ENCODE measurements at regions not wholly inside any gene's neighbourhood (a gene's known extent, or its start where the extent isn't known, plus 50 kb on each side); places are given as distances from the start of the nearest gene placed in this dataset.

GRCh38 chr4:13238936-13239335 is 245.2 kb downstream of the RAB28 start:
- no peak for DNase-seq
- no peak overlapping the region for H3K4me3 ChIP-seq (ENCODE audit: low read depth, low read length)
- no peaks in the 10 kb centered on the region for H3K9me3 ChIP-seq (ENCODE audit: severe bottlenecking)
- H3K27ac ChIP-seq = no peak overlapping the region
- H3K36me3 ChIP-seq = no peaks in the 10 kb centered on the region
- H3K27me3 ChIP-seq (ENCODE audit: insufficient read depth, low read depth, severe bottlenecking) = no peaks in the 10 kb centered on the region
- TF ChIP-seq CTCF (IDR thresholded peaks at IDR 0.05; ENCODE audit: low read depth, low read length) = no peak

GRCh38 chr4:13236485-13236884 is 247.7 kb downstream of the RAB28 start:
- no peak overlapping the region for H3K4me3 ChIP-seq (ENCODE audit: low read depth, low read length)
- no peak for TF ChIP-seq CTCF (IDR thresholded peaks at IDR 0.05; ENCODE audit: low read depth, low read length)
- DNase-seq = no peak

GRCh38 chr4:13233755-13234154 is 250.4 kb downstream of the RAB28 start:
- TF ChIP-seq CTCF (IDR thresholded peaks at IDR 0.05; ENCODE audit: low read depth, low read length) = no peak
- Histone ChIP-seq H3K27me3 (ENCODE audit: insufficient read depth, low read depth, severe bottlenecking) (no peaks in the 10 kb centered on the region), H3K9me3 (ENCODE audit: severe bottlenecking) (no peaks in the 10 kb centered on the region), H3K27ac (no peak overlapping the region), H3K4me3 (ENCODE audit: low read depth, low read length) (no peak overlapping the region), H3K36me3 (no peaks in the 10 kb centered on the region)
- no peak for DNase-seq

More at GRCh38 chr4:13236485-13236884, 247.7 kb downstream of the RAB28 start:
- Histone ChIP-seq H3K9me3 (ENCODE audit: severe bottlenecking) (no peaks in the 10 kb centered on the region), H3K27ac (no peak overlapping the region), H3K27me3 (ENCODE audit: insufficient read depth, low read depth, severe bottlenecking) (no peaks in the 10 kb centered on the region), H3K36me3 (no peaks in the 10 kb centered on the region)

DNA sequence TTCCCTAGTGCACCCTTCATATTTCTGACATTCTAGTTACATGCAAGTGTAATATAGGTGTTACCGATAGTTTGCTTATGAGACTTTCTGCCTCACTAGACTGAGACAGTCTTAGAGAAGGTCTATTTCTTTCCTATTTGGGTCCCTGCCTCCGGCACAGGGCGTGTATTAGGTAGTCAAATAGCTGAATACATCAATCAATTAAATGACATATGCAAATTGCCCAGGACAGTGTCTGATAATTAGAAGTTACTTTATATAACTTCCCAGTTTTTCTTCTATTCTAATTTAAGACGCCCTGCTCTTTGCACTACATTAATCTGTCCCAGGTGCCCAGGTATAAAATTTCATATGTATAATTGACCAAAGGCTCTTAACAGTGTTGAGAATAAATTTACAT is 264.2 kb downstream of the RAB28 start:
- TF ChIP-seq CTCF (IDR thresholded peaks at IDR 0.05; ENCODE audit: low read depth, low read length) = no peak
- no peak overlapping the region for H3K4me3 ChIP-seq (ENCODE audit: low read depth, low read length)
- no peaks in the 10 kb centered on the region for H3K36me3 ChIP-seq
- H3K9me3 ChIP-seq (ENCODE audit: severe bottlenecking) = no peaks in the 10 kb centered on the region
- H3K27me3 ChIP-seq (ENCODE audit: insufficient read depth, low read depth, severe bottlenecking) = no peaks in the 10 kb centered on the region
- H3K27ac ChIP-seq = no peak overlapping the region
- no peak for DNase-seq

DNA sequence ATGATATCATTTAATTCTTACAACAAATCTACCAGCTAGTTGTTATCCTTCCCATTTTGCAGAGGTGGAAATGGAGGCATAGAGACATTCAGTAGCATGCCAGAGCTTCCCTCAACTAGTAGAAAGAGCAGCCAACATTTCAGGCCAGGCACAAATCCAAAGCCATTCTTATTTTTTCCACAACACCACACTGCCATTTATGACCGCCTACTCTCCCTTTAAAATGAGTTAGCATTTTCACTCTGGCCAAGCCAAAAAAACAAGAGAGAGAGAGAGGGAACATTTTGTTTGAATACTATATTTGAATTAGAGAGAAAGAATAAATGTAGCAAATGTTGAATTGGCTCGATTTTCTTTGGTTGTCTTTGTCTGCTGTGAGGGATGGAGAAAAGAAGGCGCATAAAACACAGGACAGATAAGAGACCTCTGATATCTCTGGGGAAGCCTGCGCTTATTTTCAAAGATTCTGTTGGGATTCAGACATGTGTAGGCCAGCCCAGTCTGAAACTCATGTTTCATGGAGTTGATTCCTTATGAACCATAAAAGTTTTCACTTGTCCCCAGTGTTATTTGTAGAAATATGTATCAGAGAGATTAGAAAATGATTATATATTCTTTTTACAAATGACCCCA is 265.7 kb downstream of the RAB28 start:
- no peak for DNase-seq
- Histone ChIP-seq H3K27me3 (ENCODE audit: insufficient read depth, low read depth, severe bottlenecking) (no peaks in the 10 kb centered on the region), H3K27ac (no peak overlapping the region), H3K4me3 (ENCODE audit: low read depth, low read length) (no peak overlapping the region), H3K36me3 (no peaks in the 10 kb centered on the region), H3K9me3 (ENCODE audit: severe bottlenecking) (no peaks in the 10 kb centered on the region)
- no peak for TF ChIP-seq CTCF (IDR thresholded peaks at IDR 0.05; ENCODE audit: low read depth, low read length)

- H3K4me3 ChIP-seq (ENCODE audit: low read depth, low read length) = no peak overlapping the region
- no peaks in the 10 kb centered on the region for H3K9me3 ChIP-seq (ENCODE audit: severe bottlenecking)
- no peaks in the 10 kb centered on the region for H3K27me3 ChIP-seq (ENCODE audit: insufficient read depth, low read depth, severe bottlenecking)
- no peak for DNase-seq
- TF ChIP-seq CTCF (IDR thresholded peaks at IDR 0.05; ENCODE audit: low read depth, low read length) = no peak
- H3K27ac ChIP-seq = no peak overlapping the region
- no peaks in the 10 kb centered on the region for H3K36me3 ChIP-seq
These were observed 268.6 kb downstream of the RAB28 start for GRCh38 chr4:13215560-13215959.
